Activated CD8-positive, alpha-beta memory T cell treated with anti-CD3 and anti-CD28 coated beads, Interleukin-2, amount 50 U/mL, for 1 hour (primary cell): ENCODE measurements at regions not wholly inside any gene's neighbourhood (a gene's known extent, or its start where the extent isn't known, plus 50 kb on each side); places are given as distances from the start of the nearest gene placed in this dataset.
"Not testable (repeated sequence)": the region's sequence is repeated elsewhere in the genome, so short reads cannot be mapped to it uniquely, and the experiment has no call there.

Experiments used
- DNase-seq: peaks from one replicate; pipeline ENCODE4 v3.0.0-alpha.2; 2020; ENCODE audit errors: extremely low read depth

DNA sequence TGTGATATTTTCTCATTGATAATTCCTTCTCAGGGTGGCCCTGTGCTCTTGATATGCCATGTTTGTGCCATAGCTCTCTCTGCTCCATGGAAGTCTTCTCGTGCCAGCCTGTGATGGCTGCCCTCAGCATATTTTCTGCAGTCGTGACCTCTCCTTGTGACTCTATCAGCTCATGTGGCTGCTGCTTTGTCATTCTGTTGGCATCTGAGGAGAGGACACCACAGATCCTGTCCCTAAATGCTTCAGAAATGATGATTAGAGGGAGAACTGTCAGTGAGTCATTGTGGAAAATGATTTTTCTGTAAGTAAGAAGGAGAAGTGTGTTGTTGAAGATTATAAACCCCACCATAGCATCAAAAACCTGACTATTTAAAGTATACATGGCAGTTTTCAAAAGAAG, 286.0 kb downstream of the ADGRL2 start:
- DNase-seq, result no peak

DNA sequence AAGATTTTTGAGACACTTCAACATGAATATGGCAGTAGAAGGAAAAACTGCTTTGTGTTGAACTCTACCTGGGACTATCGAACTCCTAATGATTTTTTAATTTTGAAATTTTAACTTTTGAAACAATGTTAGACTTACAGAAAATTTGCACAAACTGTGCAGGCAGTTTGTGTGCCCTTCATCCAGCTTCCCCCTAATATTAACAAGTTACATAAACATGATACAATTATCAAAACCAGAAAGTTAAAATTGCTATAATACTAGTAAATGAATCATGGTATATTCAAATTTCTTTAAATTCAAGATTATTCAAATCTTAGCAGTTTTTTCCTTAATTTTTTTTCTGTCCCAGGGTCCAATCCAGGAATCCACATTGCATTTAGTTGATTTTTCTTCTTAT, 278.9 kb downstream of the ADGRL2 start:
- no peak for DNase-seq

DNA sequence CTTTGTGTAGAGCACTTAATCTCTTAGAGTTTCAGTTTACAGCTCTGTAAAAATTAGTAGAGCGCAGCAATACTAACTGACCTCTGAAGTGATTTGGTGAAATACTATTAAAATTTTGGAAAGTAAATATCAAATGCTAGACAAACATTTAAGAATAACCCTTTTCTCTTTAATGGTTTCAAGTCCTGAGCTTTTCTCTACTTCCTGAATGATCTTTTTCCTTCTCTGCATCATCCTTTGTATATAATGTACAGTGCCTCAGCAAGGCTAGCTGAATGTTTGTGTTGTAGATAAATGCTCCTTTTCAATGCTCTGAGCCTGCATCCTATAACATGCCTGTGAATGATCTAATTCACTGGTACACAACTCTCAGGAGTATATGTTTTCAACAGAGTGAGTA, 272.9 kb downstream of the ADGRL2 start:
- no peak for DNase-seq

DNA sequence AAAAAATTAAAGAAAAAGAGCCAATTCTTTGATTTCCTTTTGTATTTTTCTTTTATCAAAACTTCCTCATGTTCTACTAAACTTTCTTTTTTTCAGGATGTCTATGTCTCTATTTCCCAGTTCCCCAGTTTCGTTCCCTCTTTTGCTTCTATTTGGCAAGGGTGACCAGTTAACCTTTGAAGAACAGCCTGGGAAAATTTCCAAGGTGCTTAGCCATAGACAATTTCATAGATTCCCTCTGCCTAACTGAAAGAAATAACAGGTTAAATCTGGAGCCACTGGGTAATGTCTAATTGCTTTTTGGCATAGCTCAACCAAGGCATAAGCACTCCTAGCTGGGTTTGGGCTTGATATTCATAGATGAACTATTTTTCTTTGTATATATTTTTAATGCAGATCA, 272.3 kb downstream of the ADGRL2 start:
- DNase-seq, result no peak

DNA sequence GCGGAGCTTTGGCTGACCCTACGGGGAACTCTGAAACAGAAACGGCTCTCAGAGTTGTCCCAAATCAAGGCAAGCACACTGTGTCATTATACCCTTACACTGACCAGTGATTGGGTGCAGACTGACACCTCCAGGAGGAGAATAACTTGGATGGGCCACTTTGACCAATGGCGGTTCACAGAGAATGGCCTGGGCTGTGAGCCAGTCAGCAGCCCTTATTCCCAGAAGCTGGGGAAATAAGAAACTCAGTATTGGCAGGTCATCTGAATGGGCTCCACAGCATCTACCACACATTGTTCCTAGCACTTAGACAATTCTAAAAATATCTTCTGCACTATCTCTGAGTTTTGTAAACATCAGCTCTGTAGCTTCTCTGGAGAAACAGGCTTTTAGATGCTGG, 265.2 kb downstream of the ADGRL2 start:
- DNase-seq, result no peak

DNA sequence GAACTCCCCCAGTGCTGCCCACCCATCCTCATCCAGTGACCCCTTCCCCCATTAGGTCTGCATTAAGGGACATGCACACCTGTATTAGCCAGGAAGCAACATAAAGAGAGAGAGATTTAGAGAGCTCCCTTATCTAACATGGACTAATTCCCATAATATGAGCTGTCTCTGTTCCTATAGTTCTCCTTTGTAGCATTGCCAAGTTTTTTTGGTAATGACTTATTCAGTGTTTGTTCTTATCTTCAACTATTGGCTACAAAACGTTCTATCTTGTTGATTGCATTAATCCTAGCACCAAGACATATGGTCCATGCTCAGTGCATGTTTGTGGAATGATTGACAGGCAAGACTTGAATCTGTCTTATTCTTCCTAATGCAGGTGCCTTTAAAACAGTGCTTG, 264.0 kb downstream of the ADGRL2 start:
- no peak for DNase-seq

DNA sequence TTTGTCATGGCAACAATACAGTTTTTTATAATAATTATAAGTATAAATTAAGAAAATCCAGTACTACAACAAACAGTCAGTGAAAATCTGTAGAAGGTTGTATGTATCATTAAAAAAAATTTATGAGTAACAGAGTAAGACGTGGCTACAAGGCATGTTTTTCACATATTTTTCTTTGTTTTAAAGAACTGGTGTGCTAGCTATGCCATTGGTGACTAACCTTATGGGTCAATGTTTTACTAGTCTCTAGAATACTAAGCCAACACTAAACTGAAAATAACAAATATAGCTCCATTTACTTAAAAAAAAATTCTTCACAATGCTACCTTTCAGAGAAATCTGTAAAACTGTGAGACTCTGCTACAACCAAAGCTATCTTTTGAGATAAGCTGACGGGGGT, 261.5 kb downstream of the ADGRL2 start:
- DNase-seq, result no peak

DNA sequence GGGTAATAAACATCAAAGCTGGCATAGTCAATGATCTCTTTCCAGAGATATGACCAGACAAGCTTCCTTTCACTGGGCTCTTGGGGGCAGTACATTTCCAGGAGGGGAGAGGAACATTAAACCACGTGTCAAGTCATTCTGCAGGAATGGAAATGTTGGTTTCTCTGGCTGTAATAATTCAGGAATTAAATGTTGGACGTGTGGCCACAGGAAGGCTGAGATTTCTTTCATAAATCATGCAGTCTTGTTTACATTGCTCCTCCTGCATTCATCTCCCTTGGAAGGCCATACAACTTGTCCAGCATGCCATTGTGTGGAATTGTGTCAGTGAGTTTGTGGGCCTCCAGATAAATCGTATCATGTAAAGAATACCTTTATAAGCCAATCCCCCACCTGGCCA, 259.2 kb downstream of the ADGRL2 start:
- no peak for DNase-seq

DNA sequence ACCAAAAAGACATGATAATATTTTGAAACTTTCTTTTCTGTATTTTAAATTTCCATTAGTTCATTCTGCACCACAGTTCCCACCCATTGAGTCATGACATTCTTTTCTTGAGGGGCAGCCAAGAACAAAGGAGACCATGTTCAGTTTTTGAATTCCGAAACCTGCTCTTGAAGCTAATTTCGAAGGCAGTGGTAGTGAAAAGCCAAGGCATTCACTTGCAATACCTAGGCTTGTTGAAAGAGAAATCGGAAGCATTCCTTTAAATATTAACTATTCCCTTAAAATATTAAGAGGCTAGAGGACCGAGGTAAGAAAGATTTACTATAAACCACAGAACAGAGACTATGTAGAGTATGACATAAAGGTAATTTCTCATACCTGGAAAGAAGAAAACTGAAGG, 256.3 kb downstream of the ADGRL2 start:
- no peak for DNase-seq

DNA sequence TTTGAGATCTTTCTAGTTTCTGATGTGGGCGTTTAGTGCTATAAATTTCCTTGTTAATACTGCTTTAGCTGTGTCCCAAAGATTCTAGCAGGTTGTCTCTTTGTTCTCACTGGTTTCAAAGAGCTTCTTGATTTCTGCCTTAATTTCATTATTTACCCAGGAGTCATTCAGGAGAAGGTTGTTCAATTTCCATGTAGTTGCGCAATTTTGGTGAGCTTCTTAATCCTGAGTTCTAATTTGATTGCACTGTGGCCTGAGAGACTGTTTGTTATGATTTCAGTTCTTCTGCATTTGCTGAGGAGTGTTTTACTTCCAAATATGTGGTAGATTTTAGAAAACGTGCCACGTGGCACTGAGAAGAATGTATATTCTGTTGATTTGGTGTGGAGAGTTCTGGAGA, 254.6 kb downstream of the ADGRL2 start:
- not testable (repeated sequence) for DNase-seq

DNA sequence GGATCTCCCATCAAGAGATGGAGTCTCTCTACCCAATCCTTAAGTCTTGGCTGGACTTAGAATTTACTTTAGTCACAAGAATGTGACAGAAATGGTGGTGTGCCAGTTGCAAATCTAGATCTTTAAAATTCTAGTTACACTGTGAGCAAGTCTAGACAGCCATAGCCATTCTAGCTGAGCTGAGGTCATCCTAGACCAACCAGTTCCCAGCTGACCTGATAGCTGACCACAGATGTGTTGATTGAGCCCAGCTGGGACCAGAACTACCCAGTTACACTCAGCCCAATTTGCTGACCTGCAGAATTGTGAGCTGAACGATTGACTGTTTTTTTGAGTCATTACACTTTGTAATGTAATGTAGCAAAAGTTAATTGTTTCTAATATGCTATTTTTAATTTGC, 251.8 kb downstream of the ADGRL2 start:
- no peak for DNase-seq

DNA sequence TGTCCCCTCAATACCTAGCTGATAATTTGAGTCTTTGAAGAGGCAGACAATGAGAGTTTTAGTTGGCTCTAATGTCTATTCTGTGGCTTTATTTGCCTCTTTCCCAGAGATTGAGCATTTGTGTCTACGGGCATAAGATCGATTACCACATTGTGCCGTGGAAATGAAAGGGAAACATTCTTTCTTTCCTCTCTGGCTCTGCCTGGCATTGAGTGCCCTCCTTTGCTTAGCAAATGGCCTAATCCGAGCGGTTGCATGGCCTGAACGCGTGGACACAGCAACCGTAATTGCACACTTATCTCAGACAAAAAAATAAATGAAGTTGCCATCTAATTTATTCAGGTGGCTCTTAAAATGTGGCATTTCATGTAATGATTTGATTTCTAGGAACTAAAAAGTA, 247.9 kb downstream of the ADGRL2 start:
- DNase-seq, result no peak

DNA sequence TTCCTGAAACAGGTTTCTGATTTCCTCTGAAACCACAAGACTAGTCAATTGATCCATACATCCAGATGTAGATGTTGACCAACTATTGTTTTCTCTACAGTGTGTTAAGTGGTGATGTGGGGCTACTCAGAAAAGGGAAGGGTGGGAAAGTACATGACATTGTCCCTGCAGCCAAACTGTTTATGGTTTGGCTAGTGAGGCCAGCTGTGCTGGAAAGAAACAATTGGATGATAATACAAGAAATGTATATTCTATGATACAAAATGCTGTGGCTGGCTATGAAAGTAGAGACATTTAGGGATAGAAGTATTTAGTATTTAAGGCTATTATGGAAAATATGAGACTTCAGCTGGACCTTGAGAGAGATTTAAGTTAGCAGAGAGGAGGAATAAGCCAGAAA, 244.5 kb downstream of the ADGRL2 start:
- DNase-seq, result no peak

DNA sequence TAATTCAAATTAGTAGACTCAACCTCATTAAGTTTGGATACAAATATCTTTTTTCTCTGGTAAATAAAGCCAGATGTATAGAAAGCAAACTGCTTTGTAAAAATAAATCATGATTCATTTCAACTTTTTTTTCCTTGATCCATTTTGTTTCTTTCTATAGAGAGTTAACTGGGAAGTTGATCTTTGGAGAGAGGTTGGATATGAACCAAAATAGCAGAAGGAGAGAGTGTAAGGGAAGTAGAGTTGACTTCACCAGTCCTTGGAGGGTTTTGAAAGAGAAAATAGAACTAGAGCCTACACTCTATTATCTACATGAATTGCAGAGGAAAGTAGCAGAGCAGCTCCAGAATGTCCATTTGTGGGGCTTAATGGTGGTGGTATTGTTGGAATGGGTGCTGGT, 243.8 kb downstream of the ADGRL2 start:
- no peak for DNase-seq

DNA sequence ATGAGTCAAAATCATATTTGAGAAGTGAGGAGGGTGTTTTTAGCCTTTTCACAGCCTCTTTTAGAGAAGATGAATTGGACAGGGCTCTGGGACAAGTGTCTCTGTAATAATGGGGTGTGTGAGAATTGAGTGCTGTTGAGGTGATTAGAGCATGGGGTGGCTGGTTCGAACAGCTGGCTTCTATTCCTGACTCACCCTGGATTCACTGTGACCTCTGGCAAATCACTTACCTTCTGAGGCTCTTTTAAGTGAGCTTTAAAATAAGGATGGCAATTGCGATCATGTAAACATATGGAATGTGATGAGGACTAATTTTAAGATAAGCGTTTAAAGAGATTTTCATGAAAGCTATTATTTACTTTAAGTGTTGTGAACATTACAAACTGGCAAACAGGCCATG, 243.4 kb downstream of the ADGRL2 start:
- no peak for DNase-seq

DNA sequence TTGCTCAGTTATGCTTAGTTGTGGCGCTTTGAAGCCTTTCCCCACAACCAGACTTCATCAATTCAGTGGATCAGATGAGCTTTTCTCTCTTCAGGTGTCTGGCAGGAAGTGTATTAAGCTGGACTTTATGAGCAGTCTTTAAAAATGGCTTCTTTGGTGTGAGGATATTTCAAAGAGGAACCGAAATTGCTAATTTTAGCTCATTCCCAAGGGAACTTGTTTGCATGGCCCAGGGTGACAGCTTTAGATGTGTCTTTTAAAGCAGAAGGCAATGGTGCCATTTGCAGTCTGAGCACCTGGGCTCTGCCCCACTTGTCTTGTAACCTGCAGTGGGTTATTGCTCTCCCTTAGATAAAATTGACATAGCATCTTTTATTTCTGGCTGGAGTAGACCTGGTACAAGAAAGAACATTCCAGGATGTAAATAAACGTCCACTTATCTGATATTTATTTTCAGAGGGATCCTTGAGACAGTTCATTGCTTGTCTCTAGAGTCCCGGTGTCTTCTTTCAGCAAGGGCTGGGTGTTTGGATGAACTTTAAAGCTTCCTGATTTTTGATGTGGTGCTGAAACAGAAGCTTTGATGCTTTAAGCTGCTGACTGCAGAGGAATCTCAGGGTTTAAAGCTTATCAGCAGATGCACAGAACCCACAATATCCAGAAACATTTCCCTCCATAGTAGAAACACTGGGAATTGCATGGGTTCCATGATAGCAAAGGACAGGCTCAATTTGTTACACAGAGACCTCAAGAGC, 241.7 kb downstream of the ADGRL2 start:
- no peak for DNase-seq
